K562 (cell line): ENCODE measurements at regions not wholly inside any gene's neighbourhood (a gene's known extent, or its start where the extent isn't known, plus 50 kb on each side); places are given as distances from the start of the nearest gene placed in this dataset.

Experiments
- ATAC-seq: fragments of 200-7000 bp; cut with Tn5 transposase; 3 replicates; pipeline ENCODE4 v1.9.1; 2020; ENCODE audit warnings: moderate library complexity
- BruUV-seq: library from RNA; stranded (reverse); fragments of 400-500 nt; replicated peaks from 2 replicates; lab custom pipeline; 2021; lab: Mats Ljungman, UMichigan
- CTCF ChIA-PET: fragments of 300-600 bp; formaldehyde crosslinking; extraction: SDS; loops from one replicate; lab custom pipeline; 2021; ENCODE audit warnings: low intra/inter-chr PET ratio; lab: Yijun Ruan, JAX
- POLR2A ChIA-PET: fragments of 300-600, 350-650 bp; sonication (Branson Sonifier 250); formaldehyde crosslinking; extraction: SDS; loops from one replicate; lab custom pipeline; 2021; ENCODE audit warnings: antibody characterized with exemption, inconsistent platforms; lab: Yijun Ruan, JAX
- DNase-seq, 4 experiments: peaks; one replicate each; pipeline versions ENCODE4 v3.0.0 to v3.0.0-alpha.2; 2011 to 2018; ENCODE audit warnings: low spot score in 3 of 4, mixed read lengths in 3 of 4; ENCODE audit errors: extremely low read depth in 1 of 4
- FAIRE-seq: peaks from 2 replicates; lab custom pipeline; 2011; peaks lifted over from hg19 to GRCh38; lab: Jason Lieb, UNC
- H2AFZ ChIP-seq: 2 replicates; pipeline ENCODE4 v1.6.0; 2011; ENCODE audit warnings: low read depth, low read length, control low read depth, inconsistent platforms
- H3K27ac ChIP-seq: fragments of 200-600 bp; 3 replicates; pipeline ENCODE4 v1.8.0; 2011; ENCODE audit warnings: low read depth, mild to moderate bottlenecking, control low read depth, inconsistent platforms, low read length, moderate library complexity, mixed read lengths; ENCODE audit errors: extremely low read depth
- H3K27me3 ChIP-seq, 2 experiments: fragments of 300-600 bp in 1 of 2; 2 replicates in 1 of 2; 3 replicates in 1 of 2; pipeline versions ENCODE4 v1.6.0 to v1.8.0; 2011; ENCODE audit warnings: inconsistent platforms in 2 of 2, low read length in 2 of 2, mild to moderate bottlenecking in 1 of 2, mixed read lengths in 1 of 2, moderate library complexity in 1 of 2; ENCODE audit not compliant: control insufficient read depth in 2 of 2, insufficient read depth in 2 of 2
- H3K36me3 ChIP-seq: fragments of 300-600 bp; 3 replicates; pipeline ENCODE4 v1.8.0; 2011; ENCODE audit warnings: mild to moderate bottlenecking, low read length, inconsistent platforms; ENCODE audit not compliant: control insufficient read depth, insufficient read depth
- H3K4me1 ChIP-seq, 2 experiments: fragments of 200-600 bp in 1 of 2; replicated peaks in 1 of 2; 2 replicates in 1 of 2; 3 replicates in 1 of 2; pipeline versions ENCODE4 v1.5.1 to v1.8.0; 2011; ENCODE audit warnings: inconsistent platforms in 2 of 2, low read length in 2 of 2, mild to moderate bottlenecking in 1 of 2, mixed read lengths in 1 of 2, moderate library complexity in 1 of 2; ENCODE audit not compliant: control insufficient read depth in 2 of 2, insufficient read depth in 2 of 2
- H3K4me2 ChIP-seq: 2 replicates; pipeline ENCODE4 v1.6.1; 2011; ENCODE audit warnings: low read length, control low read depth, inconsistent platforms, mixed read lengths; ENCODE audit not compliant: insufficient read depth
- H3K4me3 ChIP-seq: fragments of 200-600 bp; sonication (generic), shearing (Covaris generic); 2 replicates; pipeline ENCODE4 v1.5.1; 2016; ENCODE audit warnings: control low read depth, inconsistent platforms
- H3K79me2 ChIP-seq: fragments of 200-600 bp; 3 replicates; pipeline ENCODE4 v1.8.0; 2011; ENCODE audit warnings: low read length, inconsistent platforms; ENCODE audit not compliant: control insufficient read depth, insufficient read depth
- H3K9ac ChIP-seq, 2 experiments: 2 replicates each; pipeline versions ENCODE4 v1.6.0 to v1.6.1; 2011; ENCODE audit warnings: low read depth in 2 of 2, low read length in 2 of 2, control low read depth in 1 of 2, inconsistent platforms in 1 of 2, mild to moderate bottlenecking in 1 of 2, mixed read lengths in 1 of 2; ENCODE audit not compliant: insufficient read depth in 1 of 2
- H3K9me1 ChIP-seq: one replicate; pipeline ENCODE4 v1.6.0; 2011; ENCODE audit warnings: inconsistent platforms, mild to moderate bottlenecking, low read length, moderate library complexity; ENCODE audit not compliant: control insufficient read depth, insufficient read depth
- H3K9me3 ChIP-seq: replicated peaks from 2 replicates; pipeline ENCODE4 v1.5.1; 2011; ENCODE audit warnings: low read depth, low read length, inconsistent platforms; ENCODE audit not compliant: control insufficient read depth, insufficient read depth
- H4K20me1 ChIP-seq: replicated peaks from 2 replicates; pipeline ENCODE4 v1.6.1; 2011; ENCODE audit warnings: low read length, inconsistent platforms, mixed read lengths; ENCODE audit not compliant: control insufficient read depth, insufficient read depth
- BRD4 ChIP-seq: fragments of 200-600 bp; sonication (generic); IDR thresholded peaks from 2 replicates; pipeline ENCODE4 v1.6.1; 2017; ENCODE audit warnings: inconsistent platforms
- HINFP ChIP-seq: fragments of 450-650 bp; conservative IDR thresholded peaks from 2 replicates; pipeline ENCODE4 v1.6.1; 2016; ENCODE audit warnings: missing genetic modification characterization, low read depth, mild to moderate bottlenecking, control low read depth, missing compliant biosample characterization
- ID3 ChIP-seq, 2 experiments: fragments of 250-450 bp in 1 of 2; fragments of 450-650 bp in 1 of 2; sonication (Bioruptor Pico) in 1 of 2; IDR thresholded peaks; 2 replicates each; pipeline versions ENCODE4 v1.6.1 to v1.8.0; 2016 to 2021; ENCODE audit warnings: mild to moderate bottlenecking in 2 of 2, moderate library complexity in 2 of 2, missing compliant biosample characterization in 1 of 2, missing genetic modification characterization in 1 of 2
- MAFG ChIP-seq: fragments of 450-650 bp; conservative IDR thresholded peaks from 2 replicates; pipeline ENCODE4 v1.6.1; 2016; ENCODE audit warnings: missing genetic modification characterization, missing compliant biosample characterization
- POLR2A ChIP-seq: fragments of 450-650 bp; conservative IDR thresholded peaks from 2 replicates; pipeline ENCODE4 v1.6.1; 2016
- TCFL5 ChIP-seq: fragments of 250-450 bp; sonication (Bioruptor Pico); conservative IDR thresholded peaks from 2 replicates; pipeline ENCODE4 v1.6.1; 2021; ENCODE audit warnings: mild to moderate bottlenecking, moderate library complexity, matching md5 sums
- ZBTB34 ChIP-seq: fragments of 250-450 bp; sonication (Bioruptor Pico); IDR thresholded peaks from 2 replicates; pipeline ENCODE4 v1.8.0; 2021; ENCODE audit warnings: mild to moderate bottlenecking, moderate library complexity
- ZNF280B ChIP-seq: fragments of 250-450 bp; sonication (Bioruptor Pico); IDR thresholded peaks from 2 replicates; pipeline ENCODE4 v1.5.1; 2021; ENCODE audit warnings: mild to moderate bottlenecking
- WGBS: fragments of 100-300 bp; shearing (Covaris generic); methylation state at CpG from one replicate; pipeline ENCODE4 v1.1.6; 2016; ENCODE audit warnings: low coverage, mixed read lengths; ENCODE audit not compliant: insufficient coverage; ENCODE audit errors: missing lambda C conversion rate; 5-methylcytosine and 5-hydroxymethylcytosine counted together
- in situ Hi-C: fragments of 300-500 bp; cut with MboI; formaldehyde crosslinking; loops from 4 replicates; pipeline ENCODE4 v1.15.0; 2018; ENCODE audit warnings: inconsistent platforms, mixed read lengths
- intact Hi-C: fragments of 100-400 bp; cut with micrococcal nuclease; formaldehyde crosslinking; loops from 2 replicates; pipeline ENCODE4 v1.14.2; 2022

GRCh38 chr11:110910384-110910783 lies 198.1 kb upstream of the ARHGAP20 start (continued):
- TF ChIP-seq POLR2A, result no peak

- POLR2A ChIA-PET, result no interaction called here
- ATAC-seq, result no peak
- H3K79me2 ChIP-seq, result no peaks in the 10 kb centered on the region
- FAIRE-seq, result no peak
- H3K4me1 ChIP-seq, result no peaks in the 10 kb centered on the region
- no peaks in the 10 kb centered on the region for H3K27me3 ChIP-seq
- 3% methylated on average over 8 of the region's 8 CpGs for WGBS
- intact Hi-C loops, result no loop called here
- H3K4me3 ChIP-seq, result no peak overlapping the region
- H3K9me3 ChIP-seq, result no peaks in the 10 kb centered on the region; the same call in 1 of the 2 replicates
- no peak overlapping the region for H3K4me2 ChIP-seq
- in situ Hi-C loops, result no loop called here
- no peak for DNase-seq
- CTCF ChIA-PET, result no interaction called here
- no peaks in the 10 kb centered on the region for H3K36me3 ChIP-seq
- no TSS peak for BruUV-seq
- no peak overlapping the region for H3K27ac ChIP-seq
- no peaks in the 10 kb centered on the region for H3K9me1 ChIP-seq
- H3K9ac ChIP-seq, result no peak overlapping the region
- no peak overlapping the region for H2AFZ ChIP-seq
- no peaks in the 10 kb centered on the region for H4K20me1 ChIP-seq
- no peak for TF ChIP-seq BRD4
Measured at GRCh38 chr11:110909336-110909735, 197.1 kb upstream of the ARHGAP20 start.

GRCh38 chr11:110908401-110909105 lies 196.3 kb upstream of the ARHGAP20 start:
- H4K20me1 ChIP-seq, result no peaks in the 10 kb centered on the region
- TF ChIP-seq ID3 (CRISPR knock-in tag; IDR thresholded peaks at IDR 0.05) (no peak), ID3 (tag; IDR thresholded peaks at IDR 0.05) (no peak), HINFP (tag) (no peak), MAFG (tag) (no peak), ZBTB34 (CRISPR knock-in tag) (no peak), ZNF280B (no peak), TCFL5 (CRISPR knock-in tag) (no peak)

More at GRCh38 chr11:110908401-110909105, 196.3 kb upstream of the ARHGAP20 start:
- no peak overlapping the region for H3K4me3 ChIP-seq
- intact Hi-C loops, result no loop called here
- FAIRE-seq (no peak), DNase-seq (no peak), ATAC-seq (no peak)
- H3K27ac ChIP-seq, result no peak overlapping the region
- no TSS peak for BruUV-seq
- H3K9me3 ChIP-seq, result no peaks in the 10 kb centered on the region; the same call in 1 of the 2 replicates
- H3K27me3 ChIP-seq, result no peaks in the 10 kb centered on the region
- no peaks in the 10 kb centered on the region for H3K4me1 ChIP-seq
- in situ Hi-C loops, result no loop called here
- H3K79me2 ChIP-seq, result no peaks in the 10 kb centered on the region
- H3K9ac ChIP-seq, result no peak overlapping the region
- ChIA-PET POLR2A (no interaction called here), CTCF (no interaction called here)
- no peak overlapping the region for H3K4me2 ChIP-seq
- WGBS, result 0% methylated on average over 2 of the region's 3 CpGs
- H2AFZ ChIP-seq, result no peak overlapping the region
- H3K9me1 ChIP-seq, result no peaks in the 10 kb centered on the region
- no peaks in the 10 kb centered on the region for H3K36me3 ChIP-seq
